Endothelial cell (in vitro differentiated cells): ENCODE measurements at regions not wholly inside any gene's neighbourhood (a gene's known extent, or its start where the extent isn't known, plus 50 kb on each side); places are given as distances from the start of the nearest gene placed in this dataset.

Experiments used
- DNase-seq: peaks from one replicate; pipeline ENCODE4 v3.0.0; 2021; ENCODE audit warnings: low spot score
- H3K27ac Mint-ChIP-seq: one replicate; pipeline ENCODE4 v1.8.0; 2021; ENCODE audit warnings: mixed read lengths, inconsistent platforms; ENCODE audit not compliant: unreplicated experiment
- H3K27me3 Mint-ChIP-seq: one replicate; pipeline ENCODE4 v1.8.0; 2021; ENCODE audit warnings: mild to moderate bottlenecking, moderate library complexity, mixed read lengths, inconsistent platforms; ENCODE audit not compliant: unreplicated experiment
- H3K36me3 Mint-ChIP-seq: one replicate; pipeline ENCODE4 v1.8.0; 2021; ENCODE audit warnings: mild to moderate bottlenecking, low read depth, mixed read lengths, inconsistent platforms; ENCODE audit not compliant: unreplicated experiment
- H3K4me1 Mint-ChIP-seq: one replicate; pipeline ENCODE4 v1.8.0; 2021; ENCODE audit warnings: mild to moderate bottlenecking, mixed read lengths, inconsistent platforms; ENCODE audit not compliant: unreplicated experiment
- H3K4me3 Mint-ChIP-seq: one replicate; pipeline ENCODE4 v1.8.0; 2021; ENCODE audit warnings: mild to moderate bottlenecking, mixed read lengths, inconsistent platforms; ENCODE audit not compliant: unreplicated experiment
- H3K9me3 Mint-ChIP-seq: one replicate; pipeline ENCODE4 v1.8.0; 2021; ENCODE audit warnings: mixed read lengths, inconsistent platforms; ENCODE audit not compliant: unreplicated experiment
- TF ChIP-seq, protein P1 (sequence below): fragments of 200-600 bp; sonication (generic); IDR thresholded peaks from one replicate; pipeline ENCODE4 v1.5.0; 2021; ENCODE audit warnings: antibody characterized with exemption; ENCODE audit not compliant: unreplicated experiment

- H3K4me3 Mint-ChIP-seq: no peak overlapping the region
- H3K27ac Mint-ChIP-seq: no peak overlapping the region
- H3K9me3 Mint-ChIP-seq: no peaks in the 10 kb centered on the region
- peaks cover 4% of the 10 kb centered on the region for H3K4me1 Mint-ChIP-seq
- no peaks in the 10 kb centered on the region for H3K36me3 Mint-ChIP-seq
- no peak for DNase-seq
- no peaks in the 10 kb centered on the region for H3K27me3 Mint-ChIP-seq
- TF ChIP-seq, protein P1, sequence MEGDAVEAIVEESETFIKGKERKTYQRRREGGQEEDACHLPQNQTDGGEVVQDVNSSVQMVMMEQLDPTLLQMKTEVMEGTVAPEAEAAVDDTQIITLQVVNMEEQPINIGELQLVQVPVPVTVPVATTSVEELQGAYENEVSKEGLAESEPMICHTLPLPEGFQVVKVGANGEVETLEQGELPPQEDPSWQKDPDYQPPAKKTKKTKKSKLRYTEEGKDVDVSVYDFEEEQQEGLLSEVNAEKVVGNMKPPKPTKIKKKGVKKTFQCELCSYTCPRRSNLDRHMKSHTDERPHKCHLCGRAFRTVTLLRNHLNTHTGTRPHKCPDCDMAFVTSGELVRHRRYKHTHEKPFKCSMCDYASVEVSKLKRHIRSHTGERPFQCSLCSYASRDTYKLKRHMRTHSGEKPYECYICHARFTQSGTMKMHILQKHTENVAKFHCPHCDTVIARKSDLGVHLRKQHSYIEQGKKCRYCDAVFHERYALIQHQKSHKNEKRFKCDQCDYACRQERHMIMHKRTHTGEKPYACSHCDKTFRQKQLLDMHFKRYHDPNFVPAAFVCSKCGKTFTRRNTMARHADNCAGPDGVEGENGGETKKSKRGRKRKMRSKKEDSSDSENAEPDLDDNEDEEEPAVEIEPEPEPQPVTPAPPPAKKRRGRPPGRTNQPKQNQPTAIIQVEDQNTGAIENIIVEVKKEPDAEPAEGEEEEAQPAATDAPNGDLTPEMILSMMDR: no peak
Measured at GRCh38 chrX:45502396-45502795, 301.7 kb upstream of the DIPK2B start.

- Mint-ChIP-seq H3K4me3 (no peak overlapping the region), H3K36me3 (no peaks in the 10 kb centered on the region), H3K27me3 (no peaks in the 10 kb centered on the region), H3K27ac (no peak overlapping the region), H3K4me1 (no peaks in the 10 kb centered on the region), H3K9me3 (no peaks in the 10 kb centered on the region)
- TF ChIP-seq, protein P1: no peak
- DNase-seq: no peak
Measured at GRCh38 chrX:45497290-45497689, 296.6 kb upstream of the DIPK2B start.

DNA sequence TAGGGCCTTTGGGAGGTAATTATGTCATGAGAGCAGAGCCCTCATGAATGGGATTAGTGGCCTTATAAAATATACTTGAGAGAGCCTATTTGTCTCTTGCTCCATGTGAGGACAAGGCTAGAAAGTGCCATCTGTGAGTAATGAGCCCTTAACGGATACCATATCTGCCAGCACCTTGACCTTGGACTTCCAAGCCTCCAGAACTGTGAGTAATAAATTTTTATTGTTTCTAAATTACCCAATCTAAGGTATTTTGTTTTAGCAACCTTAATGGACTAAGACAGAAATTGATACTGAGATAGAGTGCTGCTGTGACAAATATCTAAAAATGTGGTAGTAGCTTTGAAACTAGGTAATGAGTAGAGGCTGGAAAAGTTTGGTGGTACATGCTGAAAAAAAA is 285.0 kb upstream of the DIPK2B start:
- DNase-seq: no peak
- no peak overlapping the region for H3K27ac Mint-ChIP-seq
- TF ChIP-seq, protein P1: no peak
- no peaks in the 10 kb centered on the region for H3K27me3 Mint-ChIP-seq
- H3K4me1 Mint-ChIP-seq: no peaks in the 10 kb centered on the region
- no peaks in the 10 kb centered on the region for H3K9me3 Mint-ChIP-seq
- no peaks in the 10 kb centered on the region for H3K36me3 Mint-ChIP-seq
- H3K4me3 Mint-ChIP-seq: no peak overlapping the region

- no peaks in the 10 kb centered on the region for H3K27me3 Mint-ChIP-seq
- H3K27ac Mint-ChIP-seq: no peak overlapping the region
- no peaks in the 10 kb centered on the region for H3K9me3 Mint-ChIP-seq
- DNase-seq: no peak
- TF ChIP-seq, protein P1: no peak
- no peaks in the 10 kb centered on the region for H3K4me1 Mint-ChIP-seq
- no peak overlapping the region for H3K4me3 Mint-ChIP-seq
- H3K36me3 Mint-ChIP-seq: no peaks in the 10 kb centered on the region
Measured at GRCh38 chrX:45479835-45480422, 279.3 kb upstream of the DIPK2B start.

DNA sequence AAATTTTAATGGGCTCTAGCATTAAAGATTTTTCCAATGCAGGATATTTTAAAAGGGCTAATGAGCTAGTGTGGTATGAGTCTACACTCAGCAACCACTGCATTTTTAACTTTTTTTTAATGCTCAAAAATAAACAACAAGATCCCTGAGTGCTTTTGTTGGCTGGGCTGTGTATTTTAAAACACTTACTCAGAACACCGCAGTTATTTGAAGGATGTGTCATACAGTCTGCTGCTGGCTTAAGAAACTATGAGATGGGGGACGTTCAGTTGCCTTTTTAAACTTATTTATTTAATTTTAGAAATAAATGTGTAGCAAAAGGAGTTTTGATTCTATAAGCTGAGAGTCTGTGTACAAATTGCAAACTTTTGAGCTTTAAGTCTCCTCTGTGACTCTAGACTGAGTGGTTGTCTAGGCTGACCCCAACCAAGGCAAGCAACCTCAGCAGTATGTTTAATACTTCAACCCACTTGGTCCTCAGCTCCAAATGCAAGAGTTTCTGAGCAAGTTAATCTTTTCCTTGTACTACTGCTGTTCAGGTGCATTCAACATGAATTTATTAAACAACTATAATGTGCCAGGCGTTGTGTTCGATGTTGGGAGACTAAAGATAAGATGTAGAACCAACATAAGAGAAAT is 278.6 kb upstream of the DIPK2B start:
- no peaks in the 10 kb centered on the region for H3K36me3 Mint-ChIP-seq
- DNase-seq: no peak
- H3K9me3 Mint-ChIP-seq: no peaks in the 10 kb centered on the region
- H3K4me3 Mint-ChIP-seq: no peak overlapping the region
- no peaks in the 10 kb centered on the region for H3K27me3 Mint-ChIP-seq
- TF ChIP-seq, protein P1: no peak
- no peak overlapping the region for H3K27ac Mint-ChIP-seq
- no peaks in the 10 kb centered on the region for H3K4me1 Mint-ChIP-seq
